K562 (cell line): ENCODE measurements at regions not wholly inside any gene's neighbourhood (a gene's known extent, or its start where the extent isn't known, plus 50 kb on each side); places are given as distances from the start of the nearest gene placed in this dataset.

Source experiments
- EZH2 ChIP-seq: IDR thresholded peaks from 2 replicates; pipeline ENCODE4 v1.6.1; 2012; ENCODE audit warnings: low read depth, mild to moderate bottlenecking, inconsistent platforms, low read length, borderline replicate concordance
- POLR2A ChIP-seq: fragments of 450-650 bp; conservative IDR thresholded peaks from 2 replicates; pipeline ENCODE4 v1.6.1; 2016
- TF ChIP-seq, protein P1 (sequence below): fragments of 250-450 bp; sonication (Bioruptor Pico); IDR thresholded peaks from 2 replicates; pipeline ENCODE4 v1.8.0; 2022; ENCODE audit warnings: inconsistent platforms, mild to moderate bottlenecking, moderate library complexity, borderline replicate concordance

- TF ChIP-seq POLR2A (no peak), EZH2 (no peak)
- TF ChIP-seq, protein P1, sequence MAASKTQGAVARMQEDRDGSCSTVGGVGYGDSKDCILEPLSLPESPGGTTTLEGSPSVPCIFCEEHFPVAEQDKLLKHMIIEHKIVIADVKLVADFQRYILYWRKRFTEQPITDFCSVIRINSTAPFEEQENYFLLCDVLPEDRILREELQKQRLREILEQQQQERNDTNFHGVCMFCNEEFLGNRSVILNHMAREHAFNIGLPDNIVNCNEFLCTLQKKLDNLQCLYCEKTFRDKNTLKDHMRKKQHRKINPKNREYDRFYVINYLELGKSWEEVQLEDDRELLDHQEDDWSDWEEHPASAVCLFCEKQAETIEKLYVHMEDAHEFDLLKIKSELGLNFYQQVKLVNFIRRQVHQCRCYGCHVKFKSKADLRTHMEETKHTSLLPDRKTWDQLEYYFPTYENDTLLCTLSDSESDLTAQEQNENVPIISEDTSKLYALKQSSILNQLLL, result no peak
Observed at GRCh38 chr5:165723931-165724330, 2218.5 kb downstream of the MAT2B start.
